ENCODE measurements at regions not wholly inside any gene's neighbourhood (a gene's known extent, or its start where the extent isn't known, plus 50 kb on each side); places are given as distances from the start of the nearest gene placed in this dataset.

DNA sequence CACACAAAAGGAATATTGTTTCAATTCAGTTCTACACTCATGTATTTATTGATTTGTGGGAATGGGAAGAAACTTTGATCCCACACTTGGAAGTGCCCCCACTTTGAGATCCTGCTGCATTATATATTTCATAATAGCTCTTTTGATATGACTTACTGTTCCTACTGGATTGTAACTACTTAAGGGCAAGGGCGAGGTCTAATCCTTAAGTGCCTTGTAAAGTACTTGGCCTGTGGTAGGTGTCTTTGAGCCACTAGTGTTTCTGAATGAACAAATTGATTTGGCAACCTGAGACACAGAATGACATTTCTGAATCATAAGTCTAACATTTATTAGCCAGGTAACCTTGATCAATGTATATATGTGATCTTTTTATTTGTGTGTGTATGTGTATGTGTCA lies 767.2 kb downstream of the RAB28 start:
- no peak for DNase-seq
- ChIA-PET CTCF (no interaction called here), POLR2A (no interaction called here)
- no peaks in the 10 kb centered on the region for H3K36me3 Mint-ChIP-seq (ENCODE audit: low read depth)
- no peak for ATAC-seq
- H3K4me3 Mint-ChIP-seq = no peak overlapping the region
- no peak overlapping the region for H3K27ac Mint-ChIP-seq
- H3K27me3 Mint-ChIP-seq (ENCODE audit: low read depth) = no peaks in the 10 kb centered on the region
- H3K4me1 Mint-ChIP-seq (ENCODE audit: low read depth) = no peaks in the 10 kb centered on the region
- no peaks in the 10 kb centered on the region for H3K9me3 Mint-ChIP-seq (ENCODE audit: insufficient read depth)

GRCh38 chr4:12712648-12713339 lies 771.3 kb downstream of the RAB28 start:
- H3K27ac Mint-ChIP-seq = no peak overlapping the region
- POLR2A ChIA-PET = no interaction called here
- CTCF ChIA-PET = no interaction called here
- no peaks in the 10 kb centered on the region for H3K4me1 Mint-ChIP-seq (ENCODE audit: low read depth)
- no peaks in the 10 kb centered on the region for H3K27me3 Mint-ChIP-seq (ENCODE audit: low read depth)
- ATAC-seq (peak; percentile 33), DNase-seq (no peak)
- no peaks in the 10 kb centered on the region for H3K9me3 Mint-ChIP-seq (ENCODE audit: insufficient read depth)
- H3K36me3 Mint-ChIP-seq (ENCODE audit: low read depth) = no peaks in the 10 kb centered on the region
- H3K4me3 Mint-ChIP-seq = no peak overlapping the region

GRCh38 chr4:12707381-12708175 lies 776.6 kb downstream of the RAB28 start:
- no peak overlapping the region for H3K4me3 Mint-ChIP-seq
- ChIA-PET POLR2A (no interaction called here), CTCF (no interaction called here)
- ATAC-seq (no peak), DNase-seq (no peak)
- H3K36me3 Mint-ChIP-seq (ENCODE audit: low read depth) = no peaks in the 10 kb centered on the region
- H3K27me3 Mint-ChIP-seq (ENCODE audit: low read depth) = no peaks in the 10 kb centered on the region
- H3K27ac Mint-ChIP-seq = no peak overlapping the region
- H3K9me3 Mint-ChIP-seq (ENCODE audit: insufficient read depth) = no peaks in the 10 kb centered on the region
- no peaks in the 10 kb centered on the region for H3K4me1 Mint-ChIP-seq (ENCODE audit: low read depth)

DNA sequence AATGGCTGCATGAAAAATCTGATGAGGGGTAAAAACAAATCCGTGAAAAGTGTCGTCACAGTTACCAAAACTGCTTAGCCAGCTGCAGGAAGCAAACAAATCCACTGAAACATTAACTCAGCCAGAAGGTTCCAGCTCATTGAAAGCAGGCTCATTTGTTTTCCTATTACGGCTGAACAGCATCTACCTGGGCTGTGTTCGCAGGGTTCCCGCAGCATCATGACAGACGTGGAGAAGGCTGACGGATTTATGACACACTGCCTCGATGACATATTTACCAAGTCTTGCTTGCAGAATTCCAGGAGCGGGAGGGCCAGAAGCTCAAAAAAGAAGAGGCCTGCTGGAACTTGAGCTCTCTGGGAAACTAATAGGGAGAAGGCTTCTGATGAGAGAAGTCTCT lies 781.1 kb downstream of the RAB28 start:
- Mint-ChIP-seq H3K4me3 (no peak overlapping the region), H3K27me3 (ENCODE audit: low read depth) (no peaks in the 10 kb centered on the region), H3K9me3 (ENCODE audit: insufficient read depth) (no peaks in the 10 kb centered on the region), H3K27ac (no peak overlapping the region), H3K4me1 (ENCODE audit: low read depth) (no peaks in the 10 kb centered on the region), H3K36me3 (ENCODE audit: low read depth) (no peaks in the 10 kb centered on the region)
- CTCF ChIA-PET = no interaction called here
- ATAC-seq (no peak), DNase-seq (no peak)
- POLR2A ChIA-PET = no interaction called here

GRCh38 chr4:12701384-12701783 lies 782.8 kb downstream of the RAB28 start:
- H3K4me1 Mint-ChIP-seq (ENCODE audit: low read depth) = no peaks in the 10 kb centered on the region
- ChIA-PET CTCF (no interaction called here), POLR2A (no interaction called here)
- no peaks in the 10 kb centered on the region for H3K36me3 Mint-ChIP-seq (ENCODE audit: low read depth)
- H3K9me3 Mint-ChIP-seq (ENCODE audit: insufficient read depth) = no peaks in the 10 kb centered on the region
- no peaks in the 10 kb centered on the region for H3K27me3 Mint-ChIP-seq (ENCODE audit: low read depth)
- no peak overlapping the region for H3K4me3 Mint-ChIP-seq
- H3K27ac Mint-ChIP-seq = no peak overlapping the region
- DNase-seq (no peak), ATAC-seq (no peak)

DNA sequence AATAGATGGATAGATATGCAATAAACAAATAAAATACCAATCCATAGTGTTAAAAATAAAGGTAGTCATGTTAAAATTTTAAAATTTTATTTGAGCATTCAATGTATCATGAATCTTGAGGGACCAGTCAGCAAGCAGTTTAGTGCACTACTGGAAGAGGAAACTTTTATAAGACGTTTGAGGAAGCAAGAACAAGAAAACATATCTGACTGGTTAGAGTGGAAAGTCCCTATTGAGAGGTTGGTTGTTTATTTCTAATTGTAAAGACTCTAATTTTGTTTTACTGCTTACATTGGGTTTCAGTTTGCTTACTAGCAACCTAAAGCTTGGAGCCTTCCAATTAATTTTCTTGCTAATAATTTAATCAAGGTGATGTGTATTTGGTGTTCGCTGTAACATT lies 786.2 kb downstream of the RAB28 start:
- ChIA-PET CTCF (no interaction called here), POLR2A (no interaction called here)
- no peak overlapping the region for H3K27ac Mint-ChIP-seq
- H3K27me3 Mint-ChIP-seq (ENCODE audit: low read depth) = no peaks in the 10 kb centered on the region
- H3K4me3 Mint-ChIP-seq = no peak overlapping the region
- H3K9me3 Mint-ChIP-seq (ENCODE audit: insufficient read depth) = no peaks in the 10 kb centered on the region
- ATAC-seq = no peak
- no peaks in the 10 kb centered on the region for H3K4me1 Mint-ChIP-seq (ENCODE audit: low read depth)
- no peak for DNase-seq
- no peaks in the 10 kb centered on the region for H3K36me3 Mint-ChIP-seq (ENCODE audit: low read depth)

DNA sequence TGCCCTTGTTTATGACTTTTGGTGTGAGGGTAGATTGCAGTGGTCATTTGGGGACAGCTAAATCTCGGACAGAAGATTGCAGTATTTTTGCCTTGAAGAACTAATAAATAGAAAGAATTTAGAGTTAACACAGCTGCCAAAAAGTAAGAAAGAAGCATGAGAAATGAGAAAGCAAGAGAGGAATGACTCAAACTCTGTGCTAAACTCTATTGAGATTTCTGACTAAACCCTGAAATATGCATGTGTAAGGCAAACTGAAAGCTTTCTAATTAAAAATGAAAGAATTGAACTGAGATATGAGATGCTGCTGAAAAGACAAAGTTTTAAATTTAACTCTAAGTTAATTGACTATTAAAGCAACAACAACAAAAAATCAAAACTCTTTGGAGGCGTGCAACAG lies 791.3 kb downstream of the RAB28 start:
- ChIA-PET CTCF (no interaction called here), POLR2A (no interaction called here)
- H3K27ac Mint-ChIP-seq = no peak overlapping the region
- H3K4me3 Mint-ChIP-seq = no peak overlapping the region
- no peak for ATAC-seq
- no peak for DNase-seq
- no peaks in the 10 kb centered on the region for H3K4me1 Mint-ChIP-seq (ENCODE audit: low read depth)
- no peaks in the 10 kb centered on the region for H3K9me3 Mint-ChIP-seq (ENCODE audit: insufficient read depth)
- H3K36me3 Mint-ChIP-seq (ENCODE audit: low read depth) = no peaks in the 10 kb centered on the region
- H3K27me3 Mint-ChIP-seq (ENCODE audit: low read depth) = no peaks in the 10 kb centered on the region

DNA sequence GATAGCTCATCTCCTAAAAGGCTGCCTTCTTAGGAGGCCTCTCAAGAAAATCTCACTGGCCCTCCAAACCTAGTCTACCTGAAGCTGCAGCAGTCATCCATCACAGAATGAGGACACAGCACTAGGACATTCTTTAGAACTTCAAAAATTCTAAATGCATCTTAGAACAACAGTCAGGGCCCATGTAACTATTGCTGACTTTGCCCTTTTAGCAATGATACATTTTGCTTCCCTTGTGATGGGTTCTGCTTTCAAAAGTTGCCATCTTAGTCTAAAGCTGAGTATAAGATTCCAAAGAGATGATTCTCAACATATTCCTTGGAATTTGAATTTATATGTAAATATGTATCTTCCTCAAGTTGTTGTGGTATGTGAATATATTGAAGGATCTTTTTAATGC lies 793.0 kb downstream of the RAB28 start:
- CTCF ChIA-PET = no interaction called here
- DNase-seq = no peak
- Mint-ChIP-seq H3K36me3 (ENCODE audit: low read depth) (no peaks in the 10 kb centered on the region), H3K4me1 (ENCODE audit: low read depth) (no peaks in the 10 kb centered on the region), H3K9me3 (ENCODE audit: insufficient read depth) (no peaks in the 10 kb centered on the region), H3K4me3 (no peak overlapping the region), H3K27ac (no peak overlapping the region), H3K27me3 (ENCODE audit: low read depth) (no peaks in the 10 kb centered on the region)
- no peak for ATAC-seq
- POLR2A ChIA-PET = no interaction called here

DNA sequence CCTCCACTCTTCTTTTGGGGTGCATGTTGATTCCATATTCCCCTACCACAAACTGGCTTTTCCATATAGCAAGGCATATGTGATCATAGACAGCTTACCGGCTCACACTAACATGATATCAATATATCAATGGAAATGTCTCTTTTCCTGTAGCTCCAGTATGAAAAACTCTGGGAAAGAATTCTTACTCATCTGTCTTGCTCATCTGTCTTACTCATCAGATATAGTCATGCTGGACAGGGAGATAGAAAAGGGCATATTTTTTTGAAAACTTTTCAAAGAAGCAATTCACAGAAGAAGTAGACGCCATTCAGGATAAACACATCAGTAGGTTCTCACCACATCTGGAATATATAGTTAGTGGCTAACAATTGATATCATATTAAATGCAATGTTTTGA lies 794.7 kb downstream of the RAB28 start:
- no peak overlapping the region for H3K27ac Mint-ChIP-seq
- H3K4me3 Mint-ChIP-seq = no peak overlapping the region
- ChIA-PET CTCF (no interaction called here), POLR2A (no interaction called here)
- ATAC-seq (no peak), DNase-seq (no peak)
- no peaks in the 10 kb centered on the region for H3K27me3 Mint-ChIP-seq (ENCODE audit: low read depth)
- H3K4me1 Mint-ChIP-seq (ENCODE audit: low read depth) = no peaks in the 10 kb centered on the region
- no peaks in the 10 kb centered on the region for H3K36me3 Mint-ChIP-seq (ENCODE audit: low read depth)
- H3K9me3 Mint-ChIP-seq (ENCODE audit: insufficient read depth) = no peaks in the 10 kb centered on the region

GRCh38 chr4:12679217-12679616 lies 804.9 kb downstream of the RAB28 start:
- Mint-ChIP-seq H3K27ac (no peak overlapping the region), H3K36me3 (ENCODE audit: low read depth) (no peaks in the 10 kb centered on the region), H3K4me1 (ENCODE audit: low read depth) (no peaks in the 10 kb centered on the region), H3K4me3 (no peak overlapping the region), H3K9me3 (ENCODE audit: insufficient read depth) (peaks cover 2% of the 10 kb centered on the region), H3K27me3 (ENCODE audit: low read depth) (no peaks in the 10 kb centered on the region)
- DNase-seq = no peak
- no peak for ATAC-seq
- POLR2A ChIA-PET = no interaction called here
- CTCF ChIA-PET = no interaction called here

DNA sequence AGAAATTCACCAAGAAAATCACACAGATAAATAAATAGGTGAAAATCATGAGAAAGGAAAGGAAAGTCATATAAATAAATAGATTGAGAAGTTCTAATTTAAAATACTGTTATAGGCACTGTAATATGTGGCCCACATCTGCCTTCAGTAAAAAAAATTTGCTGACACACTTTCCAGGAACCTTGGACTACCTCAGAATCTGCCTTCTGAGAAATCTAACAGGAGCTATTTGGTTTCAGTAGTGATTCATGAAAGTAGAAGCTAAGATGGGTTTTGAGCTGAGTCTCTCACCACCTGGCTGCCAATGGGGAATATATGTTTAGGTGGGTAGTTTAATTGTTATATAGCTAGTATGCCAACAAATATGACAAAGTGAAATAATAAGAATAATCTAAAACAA lies 810.0 kb downstream of the RAB28 start:
- DNase-seq (no peak), ATAC-seq (no peak)
- H3K4me3 Mint-ChIP-seq = no peak overlapping the region
- CTCF ChIA-PET = no interaction called here
- POLR2A ChIA-PET = no interaction called here
- H3K36me3 Mint-ChIP-seq (ENCODE audit: low read depth) = no peaks in the 10 kb centered on the region
- H3K4me1 Mint-ChIP-seq (ENCODE audit: low read depth) = no peaks in the 10 kb centered on the region
- H3K9me3 Mint-ChIP-seq (ENCODE audit: insufficient read depth) = peaks cover 3% of the 10 kb centered on the region
- no peak overlapping the region for H3K27ac Mint-ChIP-seq
- H3K27me3 Mint-ChIP-seq (ENCODE audit: low read depth) = no peaks in the 10 kb centered on the region

DNA sequence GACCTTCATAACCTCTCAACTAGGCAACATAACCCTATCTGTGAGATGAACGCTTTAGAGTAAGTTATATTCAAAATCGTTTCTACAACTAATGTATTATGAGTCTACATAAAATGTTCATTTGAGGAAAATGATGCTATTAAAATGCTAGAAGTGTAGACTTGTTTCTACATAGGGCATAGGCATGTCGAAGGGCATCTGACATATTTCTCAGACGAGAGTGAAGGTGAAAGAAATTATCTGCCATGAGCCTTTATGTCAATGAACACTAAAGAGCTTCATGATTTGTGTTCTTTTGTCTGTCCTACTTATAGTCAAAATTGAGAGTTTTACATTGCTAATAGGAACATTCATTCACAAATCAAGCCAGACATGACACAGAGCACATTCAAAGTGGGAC lies 811.8 kb downstream of the RAB28 start:
- DNase-seq = no peak
- H3K36me3 Mint-ChIP-seq (ENCODE audit: low read depth) = no peaks in the 10 kb centered on the region
- H3K27me3 Mint-ChIP-seq (ENCODE audit: low read depth) = no peaks in the 10 kb centered on the region
- CTCF ChIA-PET = no interaction called here
- no peak overlapping the region for H3K4me3 Mint-ChIP-seq
- peaks cover 3% of the 10 kb centered on the region for H3K9me3 Mint-ChIP-seq (ENCODE audit: insufficient read depth)
- no peak overlapping the region for H3K27ac Mint-ChIP-seq
- H3K4me1 Mint-ChIP-seq (ENCODE audit: low read depth) = no peaks in the 10 kb centered on the region
- POLR2A ChIA-PET = no interaction called here
- ATAC-seq = no peak

DNA sequence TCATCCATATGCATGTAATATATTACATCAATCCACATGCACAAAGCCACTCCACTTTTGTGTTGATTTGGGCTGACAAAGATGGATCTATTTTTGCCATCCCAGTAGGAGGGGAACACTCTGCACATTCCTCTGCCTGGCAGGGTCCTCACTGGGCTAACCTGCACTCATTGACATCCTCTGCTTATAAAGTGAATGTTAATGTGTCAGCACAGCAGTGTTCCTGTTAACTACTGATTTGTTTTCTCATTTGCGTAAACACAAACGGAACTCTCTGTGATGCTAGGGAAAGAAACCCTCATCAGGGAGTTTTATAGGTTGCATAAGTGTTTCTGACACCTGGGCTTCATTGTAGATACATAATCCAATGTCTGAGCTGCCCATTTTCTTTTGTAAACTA lies 826.0 kb downstream of the RAB28 start:
- no peak for ATAC-seq
- DNase-seq = no peak
- CTCF ChIA-PET = no interaction called here
- Mint-ChIP-seq H3K27ac (no peak overlapping the region), H3K4me3 (no peak overlapping the region), H3K27me3 (ENCODE audit: low read depth) (no peaks in the 10 kb centered on the region), H3K4me1 (ENCODE audit: low read depth) (no peaks in the 10 kb centered on the region), H3K9me3 (ENCODE audit: insufficient read depth) (peaks cover 2% of the 10 kb centered on the region), H3K36me3 (ENCODE audit: low read depth) (no peaks in the 10 kb centered on the region)
- POLR2A ChIA-PET = no interaction called here

Measured in activated CD8-positive, alpha-beta T cell treated with anti-CD3 and anti-CD28 coated beads, Interleukin-2, amount 10 ng/mL, durations not matched to agents 7 days and 5 days (primary cell).